Ovary (tissue), 7 donors: ENCODE measurements at regions not wholly inside any gene's neighbourhood (a gene's known extent, or its start where the extent isn't known, plus 50 kb on each side); places are given as distances from the start of the nearest gene placed in this dataset.

ENCODE experiments used
- DNase-seq, 5 donors: peaks; one replicate each; pipeline ENCODE4 v3.0.0-alpha.2; 2019 to 2020
- H3K27ac ChIP-seq, 2 donors: fragments of 200-600 bp; one replicate each; pipeline versions ENCODE4 v1.5.1 to v1.8.0; 2019 to 2022
- H3K27me3 ChIP-seq: fragments of 200-600 bp; one replicate; pipeline ENCODE4 v1.8.0; 2022
- H3K36me3 ChIP-seq: fragments of 200-600 bp; sonication (generic); one replicate; pipeline ENCODE4 v1.5.1; 2019
- H3K4me1 ChIP-seq: one replicate; pipeline ENCODE4 v1.8.1; 2013; ENCODE audit warnings: mild to moderate bottlenecking, moderate library complexity; ENCODE audit not compliant: insufficient read depth
- H3K4me3 ChIP-seq: fragments of 200-600 bp; sonication (generic); one replicate; pipeline ENCODE4 v1.5.1; 2017
- H3K9me3 ChIP-seq, 2 donors: fragments of 200-600 bp in 1 of 2; sonication (generic) in 1 of 2; one replicate each; pipeline versions ENCODE4 v1.5.1 to v1.8.1; 2013 to 2019; ENCODE audit warnings: mild to moderate bottlenecking in 1 of 2, moderate library complexity in 1 of 2
- EP300 ChIP-seq: sonication (generic); formaldehyde crosslinking; IDR thresholded peaks from one replicate; pipeline ENCODE4 v1.6.1; 2017; ENCODE audit warnings: antibody characterized with exemption
- POLR2A ChIP-seq: fragments of 450-650 bp; IDR thresholded peaks from one replicate; pipeline ENCODE4 v1.6.1; 2017; ENCODE audit warnings: antibody characterized with exemption, mild to moderate bottlenecking, moderate library complexity
- WGBS, 3 donors: extraction: QIAGEN DNeasy Blood & Tissue Kit in 1 of 3; methylation state at CpG; one replicate each; pipeline versions ENCODE4 v1.1.5 to v1.1.7; 2013 to 2017; 5-methylcytosine and 5-hydroxymethylcytosine counted together
- intact Hi-C, 4 donors: fragments of 100-400 bp; cut with DNase I; formaldehyde crosslinking; loops; one replicate each; pipeline versions ENCODE4 v1.11.0 to v1.15.1; 2022 to 2023
- TF ChIP-seq, protein P1 (sequence below), 3 donors: fragments of 450-650 bp in 2 of 3; fragments of 200-600 bp in 1 of 3; IDR thresholded peaks; one replicate each; pipeline versions ENCODE4 v1.5.1 to v1.8.0; 2016 to 2022; ENCODE audit warnings: antibody characterized with exemption in 3 of 3, mild to moderate bottlenecking in 1 of 3
- donor health status: DM: no; HTN: no; CAD: no; lungs with moderate emphysema.
- donor health status: DM: no; HTN: no; CAD: no.
- donor health status: Bipolar disorder and iron deficiency.
- donor health status: DM: no; HTN: no; CAD: no.
- donor health status: DM: yes; HTN: yes; CAD: no.

DNA sequence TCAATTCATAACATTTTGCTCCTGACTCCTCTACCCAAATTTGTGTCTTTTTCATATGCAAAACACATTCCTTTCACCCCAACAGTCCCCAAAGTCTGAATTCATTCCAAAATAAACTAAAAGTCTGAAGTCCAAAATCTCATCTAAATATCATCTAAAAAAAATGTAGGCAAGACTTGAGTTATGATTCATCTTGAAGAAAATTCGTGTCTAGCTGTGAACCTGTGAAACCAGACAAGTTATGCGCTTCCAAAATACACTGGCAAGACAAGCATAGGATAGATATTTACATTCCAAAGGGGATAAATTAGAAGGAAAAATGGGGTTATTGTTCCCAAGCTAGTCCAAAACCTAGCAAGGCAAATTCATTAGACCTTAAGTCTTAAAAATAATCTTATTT is 1302.0 kb upstream of the GBE1 start:
- 66 to 69% (median 68%) methylated on average over 2 of the region's 2 CpGs for WGBS, 3 donors
- no peaks in the 10 kb centered on the region for H3K4me1 ChIP-seq

GRCh38 chr3:83048556-83048955 is 1287.1 kb upstream of the GBE1 start:
- Histone ChIP-seq H3K9me3 (no peaks in the 10 kb centered on the region), H3K27me3 (no peaks in the 10 kb centered on the region), H3K27ac (no peak overlapping the region), H3K4me3 (no peak overlapping the region), H3K4me1 (no peaks in the 10 kb centered on the region), H3K36me3 (no peaks in the 10 kb centered on the region)
- intact Hi-C loops = no loop called here
- WGBS, 3 donors = 37 to 51% (median 43%) methylated on average over 2 of the region's 2 CpGs
- no peak for TF ChIP-seq EP300
- TF ChIP-seq, protein P1, sequence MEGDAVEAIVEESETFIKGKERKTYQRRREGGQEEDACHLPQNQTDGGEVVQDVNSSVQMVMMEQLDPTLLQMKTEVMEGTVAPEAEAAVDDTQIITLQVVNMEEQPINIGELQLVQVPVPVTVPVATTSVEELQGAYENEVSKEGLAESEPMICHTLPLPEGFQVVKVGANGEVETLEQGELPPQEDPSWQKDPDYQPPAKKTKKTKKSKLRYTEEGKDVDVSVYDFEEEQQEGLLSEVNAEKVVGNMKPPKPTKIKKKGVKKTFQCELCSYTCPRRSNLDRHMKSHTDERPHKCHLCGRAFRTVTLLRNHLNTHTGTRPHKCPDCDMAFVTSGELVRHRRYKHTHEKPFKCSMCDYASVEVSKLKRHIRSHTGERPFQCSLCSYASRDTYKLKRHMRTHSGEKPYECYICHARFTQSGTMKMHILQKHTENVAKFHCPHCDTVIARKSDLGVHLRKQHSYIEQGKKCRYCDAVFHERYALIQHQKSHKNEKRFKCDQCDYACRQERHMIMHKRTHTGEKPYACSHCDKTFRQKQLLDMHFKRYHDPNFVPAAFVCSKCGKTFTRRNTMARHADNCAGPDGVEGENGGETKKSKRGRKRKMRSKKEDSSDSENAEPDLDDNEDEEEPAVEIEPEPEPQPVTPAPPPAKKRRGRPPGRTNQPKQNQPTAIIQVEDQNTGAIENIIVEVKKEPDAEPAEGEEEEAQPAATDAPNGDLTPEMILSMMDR (IDR thresholded peaks at IDR 0.05) = no peak
- no peak for TF ChIP-seq POLR2A
- DNase-seq = no peak

More for the DNA sequence above, 1302.0 kb upstream of the GBE1 start:
- Histone ChIP-seq H3K36me3 (no peaks in the 10 kb centered on the region), H3K27me3 (no peaks in the 10 kb centered on the region), H3K9me3 (no peaks in the 10 kb centered on the region), H3K27ac (no peak overlapping the region), H3K4me3 (no peak overlapping the region)
- TF ChIP-seq POLR2A (no peak), EP300 (no peak)
- TF ChIP-seq, protein P1 (IDR thresholded peaks at IDR 0.05) = no peak
- no peak for DNase-seq
- intact Hi-C loops = no loop called here

GRCh38 chr3:83039422-83039821 is 1278.0 kb upstream of the GBE1 start:
- WGBS, 3 donors = 13 to 16% (median 15%) methylated on average over 1 of the region's 1 CpG
- DNase-seq = no peak
- Histone ChIP-seq H3K4me3 (no peak overlapping the region), H3K4me1 (no peaks in the 10 kb centered on the region), H3K27ac (no peak overlapping the region), H3K27me3 (no peaks in the 10 kb centered on the region), H3K36me3 (no peaks in the 10 kb centered on the region), H3K9me3 (no peaks in the 10 kb centered on the region)
- no peak for TF ChIP-seq EP300
- no peak for TF ChIP-seq POLR2A
- TF ChIP-seq, protein P1 (IDR thresholded peaks at IDR 0.05) = no peak
- intact Hi-C loops = no loop called here

DNA sequence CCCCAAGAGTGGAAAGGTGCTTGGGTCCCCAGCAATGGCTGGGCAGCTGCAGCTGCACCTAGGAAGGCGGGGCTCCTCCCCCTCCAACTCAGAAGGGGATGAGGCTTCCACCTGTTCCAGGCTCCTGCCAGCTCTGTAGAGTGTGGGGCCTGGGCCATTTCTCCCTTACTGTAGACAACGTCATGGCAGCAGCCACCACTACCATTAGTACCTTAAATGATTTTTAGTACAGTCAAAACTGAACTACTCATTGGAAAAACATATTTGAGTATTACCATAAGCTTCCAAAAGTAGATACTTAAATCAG is 1274.2 kb upstream of the GBE1 start:
- no peaks in the 10 kb centered on the region for H3K27me3 ChIP-seq
- intact Hi-C loops = no loop called here
- no peaks in the 10 kb centered on the region for H3K4me1 ChIP-seq
- H3K4me3 ChIP-seq = no peak overlapping the region
- H3K9me3 ChIP-seq = no peaks in the 10 kb centered on the region
- 87 to 97% (median 89%) methylated on average over 2 of the region's 2 CpGs for WGBS, 3 donors
- H3K36me3 ChIP-seq = no peaks in the 10 kb centered on the region
- no peak overlapping the region for H3K27ac ChIP-seq
- no peak for TF ChIP-seq POLR2A
- no peak for TF ChIP-seq EP300
- TF ChIP-seq, protein P1 (IDR thresholded peaks at IDR 0.05) = no peak
- no peak for DNase-seq
